VCaP (cell line): ENCODE measurements at regions not wholly inside any gene's neighbourhood (a gene's known extent, or its start where the extent isn't known, plus 50 kb on each side); places are given as distances from the start of the nearest gene placed in this dataset.

ENCODE experiments used
- H3K27ac ChIP-seq: fragments of 450-650 bp; 2 replicates; pipeline ENCODE4 v1.5.1; 2017
- CTCF ChIP-seq: fragments of 450-650 bp; conservative IDR thresholded peaks from 2 replicates; pipeline ENCODE4 v1.5.1; 2017; ENCODE audit warnings: mild to moderate bottlenecking, moderate library complexity

- no peak for TF ChIP-seq CTCF
- no peak overlapping the region for H3K27ac ChIP-seq
These were observed 151.3 kb upstream of the SERPINE2 start for GRCh38 chr2:224190234-224190935.

GRCh38 chr2:224187220-224187619 lies 148.1 kb upstream of the SERPINE2 start:
- no peak for TF ChIP-seq CTCF
- no peak overlapping the region for H3K27ac ChIP-seq

GRCh38 chr2:224185023-224185601 lies 146.0 kb upstream of the SERPINE2 start:
- H3K27ac ChIP-seq = no peak overlapping the region
- TF ChIP-seq CTCF = no peak

GRCh38 chr2:224183086-224183485 lies 144.0 kb upstream of the SERPINE2 start:
- TF ChIP-seq CTCF = no peak
- no peak overlapping the region for H3K27ac ChIP-seq

- TF ChIP-seq CTCF = no peak
- H3K27ac ChIP-seq = no peak overlapping the region
These were observed 143.4 kb upstream of the SERPINE2 start for GRCh38 chr2:224182498-224182897.

GRCh38 chr2:224181534-224182155 lies 142.6 kb upstream of the SERPINE2 start:
- no peak for TF ChIP-seq CTCF
- H3K27ac ChIP-seq = no peak overlapping the region

GRCh38 chr2:224180810-224181209 lies 141.7 kb upstream of the SERPINE2 start:
- H3K27ac ChIP-seq = no peak overlapping the region
- no peak for TF ChIP-seq CTCF
